OCI-LY3 (cell line): ENCODE measurements at regions not wholly inside any gene's neighbourhood (a gene's known extent, or its start where the extent isn't known, plus 50 kb on each side); places are given as distances from the start of the nearest gene placed in this dataset.

Source experiments
- CTCF ChIP-seq: fragments of 200-600, 300-600 bp; sonication (generic); IDR thresholded peaks from 2 replicates; pipeline ENCODE4 v1.5.1; 2014; ENCODE audit warnings: antibody characterized with exemption, low read length, low read depth
- EZH2phosphoT487 ChIP-seq: fragments of 200-600 bp; shearing (Covaris generic); IDR thresholded peaks from 2 replicates; pipeline ENCODE4 v1.6.1; 2018; ENCODE audit warnings: antibody characterized with exemption, mixed run types, low read depth

- TF ChIP-seq CTCF (no peak), EZH2phosphoT487 (no peak)
Observed at GRCh38 chr2:175836361-175836760, 165.7 kb downstream of the LNPK start.
